ENCODE measurements at regions not wholly inside any gene's neighbourhood (a gene's known extent, or its start where the extent isn't known, plus 50 kb on each side); places are given as distances from the start of the nearest gene placed in this dataset.

- DNase-seq: no peak
- Histone ChIP-seq H3K9me3 (no peaks in the 10 kb centered on the region), H3K27ac (no peak overlapping the region), H3K4me1 (peaks cover 0 to 23% (median 3%) of the 10 kb centered on the region in 6 donors), H3K36me3 (no peaks in the 10 kb centered on the region), H3K4me3 (no peak overlapping the region), H3K27me3 (replicated peaks in 1 of 7) (no peaks in the 10 kb centered on the region)
- WGBS, 5 donors: 80 to 96% (median 88%) methylated on average over 4 of the region's 4 CpGs
- intact Hi-C loops (cut with DNase I; ENCODE audit: low total_unique reads): no loop called here
- TF ChIP-seq POLR2AphosphoS5 (IDR thresholded peaks at IDR 0.05) (no peak), CTCF (IDR thresholded peaks at IDR 0.05 in 8 of 11, conservative IDR thresholded peaks at IDR 0.05 in 3 of 11) (no peak), POLR2A (IDR thresholded peaks at IDR 0.05) (no peak)
These were observed 145.7 kb upstream of the DLX2 start for GRCh38 chr2:172248381-172248780.

- no peak for DNase-seq
- H3K27ac ChIP-seq: no peak overlapping the region
- no peak for TF ChIP-seq POLR2AphosphoS5 (IDR thresholded peaks at IDR 0.05)
- no peak for TF ChIP-seq POLR2A (IDR thresholded peaks at IDR 0.05)
- no peak for TF ChIP-seq CTCF (IDR thresholded peaks at IDR 0.05 in 8 of 11, conservative IDR thresholded peaks at IDR 0.05 in 3 of 11)
- no peak overlapping the region for H3K4me3 ChIP-seq
- H3K27me3 ChIP-seq (replicated peaks in 1 of 7): no peaks in the 10 kb centered on the region
- 50 to 100% (median 77%) methylated on average over 1 of the region's 1 CpG for WGBS, 5 donors
- intact Hi-C loops (cut with DNase I; ENCODE audit: low total_unique reads): no loop called here
- no peaks in the 10 kb centered on the region for H3K36me3 ChIP-seq
- H3K4me1 ChIP-seq: peaks cover 0 to 24% (median 3%) of the 10 kb centered on the region in 6 donors
- H3K9me3 ChIP-seq: no peaks in the 10 kb centered on the region
These were observed 146.1 kb upstream of the DLX2 start for GRCh38 chr2:172248785-172249187.

- intact Hi-C loops (cut with DNase I; ENCODE audit: low total_unique reads): no loop called here
- Histone ChIP-seq H3K27me3 (replicated peaks in 1 of 7) (no peaks in the 10 kb centered on the region), H3K9me3 (no peaks in the 10 kb centered on the region), H3K4me1 (peaks cover 0 to 24% (median 3%) of the 10 kb centered on the region in 6 donors), H3K27ac (no peak overlapping the region), H3K36me3 (no peaks in the 10 kb centered on the region), H3K4me3 (no peak overlapping the region)
- TF ChIP-seq POLR2AphosphoS5 (IDR thresholded peaks at IDR 0.05): no peak
- no peak for TF ChIP-seq CTCF (IDR thresholded peaks at IDR 0.05 in 8 of 11, conservative IDR thresholded peaks at IDR 0.05 in 3 of 11)
- no peak for TF ChIP-seq POLR2A (IDR thresholded peaks at IDR 0.05)
- 93 to 95% (median 94%) methylated on average over 2 of the region's 2 CpGs for WGBS, 5 donors
- no peak for DNase-seq
These were observed 146.6 kb upstream of the DLX2 start for GRCh38 chr2:172249334-172249733.

GRCh38 chr2:172249986-172250385 is 147.3 kb upstream of the DLX2 start:
- no peaks in the 10 kb centered on the region for H3K36me3 ChIP-seq
- intact Hi-C loops (cut with DNase I; ENCODE audit: low total_unique reads): no loop called here
- H3K9me3 ChIP-seq: no peaks in the 10 kb centered on the region
- TF ChIP-seq POLR2A (IDR thresholded peaks at IDR 0.05): no peak
- no peak for TF ChIP-seq CTCF (IDR thresholded peaks at IDR 0.05 in 8 of 11, conservative IDR thresholded peaks at IDR 0.05 in 3 of 11)
- TF ChIP-seq POLR2AphosphoS5 (IDR thresholded peaks at IDR 0.05): no peak
- no peak overlapping the region for H3K4me3 ChIP-seq
- no peak for DNase-seq
- H3K27ac ChIP-seq: no peak overlapping the region
- peaks cover 0 to 24% (median 3%) of the 10 kb centered on the region in 6 donors for H3K4me1 ChIP-seq
- no peaks in the 10 kb centered on the region for H3K27me3 ChIP-seq (replicated peaks in 1 of 7)

Measured in spleen (tissue), 11 donors.